Spinal cord (tissue), 9 donors: ENCODE measurements at regions not wholly inside any gene's neighbourhood (a gene's known extent, or its start where the extent isn't known, plus 50 kb on each side); places are given as distances from the start of the nearest gene placed in this dataset.
A peak's percentile ranks its signal among the peaks of the same experiment; 100 is the strongest.

Source experiments
- DNase-seq, 6 donors: peaks; one replicate each; pipeline versions ENCODE4 v3.0.0 to v3.0.0-alpha.2; 2013 to 2015; ENCODE audit warnings: low spot score in 6 of 6, low read depth in 4 of 6
- H3K27ac ChIP-seq: one replicate; pipeline ENCODE4 v1.5.1; 2013; ENCODE audit warnings: low read depth, low read length, control low read depth
- H3K27me3 ChIP-seq: one replicate; pipeline ENCODE4 v1.6.1; 2013; ENCODE audit warnings: low read length; ENCODE audit not compliant: control insufficient read depth, insufficient read depth
- H3K36me3 ChIP-seq: one replicate; pipeline ENCODE4 v1.6.1; 2013; ENCODE audit warnings: low read length; ENCODE audit not compliant: control insufficient read depth, insufficient read depth
- H3K4me1 ChIP-seq: one replicate; pipeline ENCODE4 v1.6.1; 2013; ENCODE audit warnings: low read length; ENCODE audit not compliant: control insufficient read depth, insufficient read depth
- H3K4me3 ChIP-seq: one replicate; pipeline ENCODE4 v1.5.1; 2013; ENCODE audit warnings: low read depth, low read length, control low read depth
- H3K9me3 ChIP-seq: one replicate; pipeline ENCODE4 v1.6.1; 2013; ENCODE audit warnings: low read length; ENCODE audit not compliant: control insufficient read depth, insufficient read depth
- WGBS: methylation state at CpG from one replicate; pipeline ENCODE4 v1.1.5; 2013; ENCODE audit warnings: missing lambda C conversion rate; ENCODE audit not compliant: insufficient coverage; 5-methylcytosine and 5-hydroxymethylcytosine counted together
- donor health status: healthy.

GRCh38 chr2:240366901-240367300 is 68.6 kb upstream of the GPC1 start:
- Histone ChIP-seq H3K27me3 (no peaks in the 10 kb centered on the region), H3K36me3 (no peaks in the 10 kb centered on the region), H3K4me3 (no peak overlapping the region), H3K27ac (no peak overlapping the region), H3K9me3 (no peaks in the 10 kb centered on the region), H3K4me1 (peaks cover 68% of the 10 kb centered on the region)
- 95% methylated on average over 17 of the region's 19 CpGs for WGBS
- DNase-seq: no peak

- no peak for DNase-seq
- Histone ChIP-seq H3K27me3 (no peaks in the 10 kb centered on the region), H3K9me3 (no peaks in the 10 kb centered on the region), H3K4me3 (no peak overlapping the region), H3K36me3 (no peaks in the 10 kb centered on the region), H3K4me1 (peaks cover 76% of the 10 kb centered on the region), H3K27ac (no peak overlapping the region)
- 86% methylated on average over 15 of the region's 15 CpGs for WGBS
These were observed 67.7 kb upstream of the GPC1 start for GRCh38 chr2:240367721-240368120.

- no peak overlapping the region for H3K4me3 ChIP-seq
- no peaks in the 10 kb centered on the region for H3K9me3 ChIP-seq
- H3K36me3 ChIP-seq: no peaks in the 10 kb centered on the region
- WGBS: 85% methylated on average over 15 of the region's 15 CpGs
- no peak for DNase-seq
- H3K27ac ChIP-seq: no peak overlapping the region
- H3K4me1 ChIP-seq: peaks cover 76% of the 10 kb centered on the region
- no peaks in the 10 kb centered on the region for H3K27me3 ChIP-seq
These were observed 66.6 kb upstream of the GPC1 start for GRCh38 chr2:240368781-240369331.

GRCh38 chr2:240369335-240369734 is 66.1 kb upstream of the GPC1 start:
- no peak for DNase-seq
- Histone ChIP-seq H3K4me3 (no peak overlapping the region), H3K27me3 (no peaks in the 10 kb centered on the region), H3K9me3 (no peaks in the 10 kb centered on the region), H3K27ac (peak overlapping the region; percentile 86), H3K36me3 (no peaks in the 10 kb centered on the region), H3K4me1 (peaks cover 76% of the 10 kb centered on the region)
- WGBS: 80% methylated on average over 3 of the region's 4 CpGs

GRCh38 chr2:240369801-240370585 is 65.5 kb upstream of the GPC1 start:
- 45% methylated on average over 17 of the region's 19 CpGs for WGBS
- peaks cover 74% of the 10 kb centered on the region for H3K4me1 ChIP-seq
- peak in 3 of 6 donors; percentile 24 to 79 (median 41) for DNase-seq
- H3K36me3 ChIP-seq: no peaks in the 10 kb centered on the region
- peak overlapping the region; percentile 86 for H3K27ac ChIP-seq
- H3K27me3 ChIP-seq: no peaks in the 10 kb centered on the region
- no peaks in the 10 kb centered on the region for H3K9me3 ChIP-seq
- H3K4me3 ChIP-seq: no peak overlapping the region

GRCh38 chr2:240371129-240372000 is 64.1 kb upstream of the GPC1 start:
- Histone ChIP-seq H3K4me1 (peaks cover 60% of the 10 kb centered on the region), H3K36me3 (no peaks in the 10 kb centered on the region), H3K27ac (peak overlapping the region; percentile 52), H3K27me3 (no peaks in the 10 kb centered on the region), H3K4me3 (no peak overlapping the region), H3K9me3 (no peaks in the 10 kb centered on the region)
- WGBS: 86% methylated on average over 22 of the region's 22 CpGs
- DNase-seq: no peak

GRCh38 chr2:240372101-240372500 is 63.4 kb upstream of the GPC1 start:
- peak overlapping the region; percentile 52 for H3K27ac ChIP-seq
- 62% methylated on average over 5 of the region's 5 CpGs for WGBS

GRCh38 chr2:240373289-240373885 is 62.1 kb upstream of the GPC1 start:
- no peak for DNase-seq
- Histone ChIP-seq H3K27ac (no peak overlapping the region), H3K4me1 (peaks cover 60% of the 10 kb centered on the region), H3K9me3 (no peaks in the 10 kb centered on the region), H3K36me3 (no peaks in the 10 kb centered on the region), H3K4me3 (no peak overlapping the region), H3K27me3 (no peaks in the 10 kb centered on the region)
- WGBS: 95% methylated on average over 20 of the region's 20 CpGs

More at GRCh38 chr2:240372101-240372500, 63.4 kb upstream of the GPC1 start:
- peaks cover 60% of the 10 kb centered on the region for H3K4me1 ChIP-seq
- no peaks in the 10 kb centered on the region for H3K9me3 ChIP-seq
- no peaks in the 10 kb centered on the region for H3K27me3 ChIP-seq
- peak in 1 of 6 donors; percentile 41 for DNase-seq
- H3K36me3 ChIP-seq: no peaks in the 10 kb centered on the region
- H3K4me3 ChIP-seq: no peak overlapping the region

- H3K27ac ChIP-seq: peak overlapping the region; percentile 40
- 79% methylated on average over 20 of the region's 22 CpGs for WGBS
- H3K4me3 ChIP-seq: no peak overlapping the region
- no peaks in the 10 kb centered on the region for H3K36me3 ChIP-seq
- peaks cover 52% of the 10 kb centered on the region for H3K4me1 ChIP-seq
- no peaks in the 10 kb centered on the region for H3K9me3 ChIP-seq
- H3K27me3 ChIP-seq: no peaks in the 10 kb centered on the region
- DNase-seq: peak in 1 of 6 donors; percentile 30
These were observed 61.2 kb upstream of the GPC1 start for GRCh38 chr2:240374085-240374907.
